Ascending aorta (tissue), 2 donors: ENCODE measurements at regions not wholly inside any gene's neighbourhood (a gene's known extent, or its start where the extent isn't known, plus 50 kb on each side); places are given as distances from the start of the nearest gene placed in this dataset.

Experiments
- DNase-seq, 2 donors: peaks; one replicate each; pipeline ENCODE4 v3.0.0-alpha.2; 2019; ENCODE audit warnings: low spot score in 2 of 2
- H3K27ac ChIP-seq, 2 donors: fragments of 200-600 bp; sonication (generic); one replicate each; pipeline ENCODE4 v1.5.1; 2016 to 2017; ENCODE audit warnings: mild to moderate bottlenecking in 1 of 2
- H3K27me3 ChIP-seq: fragments of 200-600 bp; sonication (generic); one replicate; pipeline ENCODE4 v1.5.1; 2017
- H3K36me3 ChIP-seq, 2 donors: fragments of 200-600 bp; sonication (generic); one replicate each; pipeline ENCODE4 v1.5.1; 2016
- H3K4me1 ChIP-seq, 2 donors: fragments of 200-600 bp; sonication (generic); one replicate each; pipeline ENCODE4 v1.5.1; 2016 to 2017; ENCODE audit warnings: mild to moderate bottlenecking in 1 of 2
- H3K4me3 ChIP-seq, 2 donors: fragments of 200-600 bp; sonication (generic); one replicate each; pipeline ENCODE4 v1.5.1; 2016 to 2017; ENCODE audit warnings: mild to moderate bottlenecking in 1 of 2
- H3K9me3 ChIP-seq, 2 donors: fragments of 200-600 bp; sonication (generic); one replicate each; pipeline ENCODE4 v1.5.1; 2016
- CTCF ChIP-seq, 3 experiments: fragments of 200-600 bp in 2 of 3; fragments of 450-650 bp in 1 of 3; sonication (generic) in 2 of 3; IDR thresholded peaks; one replicate each; pipeline ENCODE4 v1.5.1; 2016 to 2019; ENCODE audit warnings: antibody characterized with exemption in 3 of 3, mild to moderate bottlenecking in 1 of 3, moderate library complexity in 1 of 3
- intact Hi-C: fragments of 100-400 bp; cut with DNase I; formaldehyde crosslinking; loops from one replicate; pipeline ENCODE4 v1.15.1; 2023

GRCh38 chr11:38988908-38989307, 2390.9 kb upstream of the RAG2 start:
- Histone ChIP-seq H3K9me3 (peaks cover 0 to 10% of the 10 kb centered on the region in 2 donors), H3K4me3 (no peak overlapping the region), H3K27ac (no peak overlapping the region), H3K27me3 (no peaks in the 10 kb centered on the region), H3K4me1 (no peaks in the 10 kb centered on the region), H3K36me3 (no peaks in the 10 kb centered on the region)
- TF ChIP-seq CTCF (IDR thresholded peaks at IDR 0.05), result no peak
- intact Hi-C loops, result no loop called here
- no peak for DNase-seq

GRCh38 chr11:38972220-38972619, 2374.2 kb upstream of the RAG2 start:
- no peak overlapping the region for H3K4me3 ChIP-seq
- H3K4me1 ChIP-seq, result no peaks in the 10 kb centered on the region
- no peaks in the 10 kb centered on the region for H3K27me3 ChIP-seq
- H3K36me3 ChIP-seq, result no peaks in the 10 kb centered on the region
- H3K27ac ChIP-seq, result no peak overlapping the region
- intact Hi-C loops, result no loop called here
- DNase-seq, result no peak
- H3K9me3 ChIP-seq, result no peaks in the 10 kb centered on the region
- TF ChIP-seq CTCF (IDR thresholded peaks at IDR 0.05), result no peak

- H3K9me3 ChIP-seq, result no peaks in the 10 kb centered on the region
- H3K4me3 ChIP-seq, result no peak overlapping the region
- no peaks in the 10 kb centered on the region for H3K4me1 ChIP-seq
- TF ChIP-seq CTCF (IDR thresholded peaks at IDR 0.05), result no peak
- H3K27me3 ChIP-seq, result no peaks in the 10 kb centered on the region
- intact Hi-C loops, result no loop called here
- no peaks in the 10 kb centered on the region for H3K36me3 ChIP-seq
- DNase-seq, result no peak
- no peak overlapping the region for H3K27ac ChIP-seq
Observed at GRCh38 chr11:38971141-38971540, 2373.1 kb upstream of the RAG2 start.

GRCh38 chr11:38968951-38969350, 2370.9 kb upstream of the RAG2 start:
- Histone ChIP-seq H3K36me3 (no peaks in the 10 kb centered on the region), H3K27me3 (no peaks in the 10 kb centered on the region), H3K4me1 (no peaks in the 10 kb centered on the region), H3K27ac (no peak overlapping the region), H3K4me3 (no peak overlapping the region), H3K9me3 (no peaks in the 10 kb centered on the region)
- TF ChIP-seq CTCF (IDR thresholded peaks at IDR 0.05), result no peak
- intact Hi-C loops, result no loop called here
- no peak for DNase-seq

- no peak for DNase-seq
- intact Hi-C loops, result no loop called here
- H3K4me3 ChIP-seq, result no peak overlapping the region
- H3K9me3 ChIP-seq, result no peaks in the 10 kb centered on the region
- no peaks in the 10 kb centered on the region for H3K36me3 ChIP-seq
- no peaks in the 10 kb centered on the region for H3K27me3 ChIP-seq
- no peaks in the 10 kb centered on the region for H3K4me1 ChIP-seq
- H3K27ac ChIP-seq, result no peak overlapping the region
- no peak for TF ChIP-seq CTCF (IDR thresholded peaks at IDR 0.05)
Observed at GRCh38 chr11:38952698-38953097, 2354.7 kb upstream of the RAG2 start.

GRCh38 chr11:38950867-38951266, 2352.8 kb upstream of the RAG2 start:
- Histone ChIP-seq H3K27me3 (no peaks in the 10 kb centered on the region), H3K4me3 (no peak overlapping the region), H3K9me3 (no peaks in the 10 kb centered on the region), H3K36me3 (no peaks in the 10 kb centered on the region), H3K4me1 (no peaks in the 10 kb centered on the region), H3K27ac (no peak overlapping the region)
- no peak for TF ChIP-seq CTCF (IDR thresholded peaks at IDR 0.05)
- DNase-seq, result no peak
- intact Hi-C loops, result no loop called here
